GM12874 (cell line): ENCODE measurements at regions not wholly inside any gene's neighbourhood (a gene's known extent, or its start where the extent isn't known, plus 50 kb on each side); places are given as distances from the start of the nearest gene placed in this dataset.

Experiments
- CTCF ChIP-seq: IDR thresholded peaks from 2 replicates; pipeline ENCODE4 v1.5.1; 2011; ENCODE audit warnings: low read depth, mild to moderate bottlenecking, control low read depth, low read length, moderate library complexity; ENCODE audit not compliant: insufficient read depth

GRCh38 chr2:122478771-122479170 lies 723.3 kb downstream of the TSN start:
- TF ChIP-seq CTCF: no peak

DNA sequence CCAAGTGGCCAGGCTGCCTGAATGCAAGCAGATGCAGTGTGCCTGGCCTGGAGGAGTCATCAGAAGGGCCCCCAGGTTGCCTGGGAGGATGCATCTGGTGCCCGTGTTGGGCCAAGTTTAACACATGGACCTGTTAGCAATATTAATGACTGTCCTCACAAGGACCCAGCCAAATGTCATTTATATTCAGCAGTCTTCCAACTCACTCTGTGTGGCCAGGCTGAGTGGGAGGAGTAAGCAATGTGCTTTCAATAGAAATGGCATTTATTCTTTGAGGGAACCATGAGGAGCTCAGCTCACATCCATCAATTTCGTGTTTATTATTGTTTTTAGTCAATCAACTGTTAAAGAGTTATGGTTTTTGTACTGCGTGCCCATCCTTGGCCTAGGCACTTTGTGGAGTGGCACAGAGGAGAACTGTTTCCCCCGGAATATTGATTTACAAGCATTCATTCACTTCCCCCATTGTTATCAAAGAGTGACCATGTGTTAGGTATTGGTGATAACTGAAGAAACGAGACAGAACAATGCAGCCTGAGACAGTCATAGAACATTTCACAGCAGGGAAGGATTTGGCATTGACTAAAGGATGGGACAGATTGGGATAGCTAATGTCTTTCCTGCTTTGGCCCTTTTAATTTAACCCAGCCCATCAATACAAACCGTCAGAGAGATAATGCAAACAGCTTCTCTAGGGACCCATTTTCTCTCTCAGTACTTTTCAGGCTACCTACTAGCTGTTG lies 725.2 kb downstream of the TSN start:
- TF ChIP-seq CTCF: no peak

- TF ChIP-seq CTCF: no peak
Measured at GRCh38 chr2:122481244-122481622, 725.8 kb downstream of the TSN start.

- no peak for TF ChIP-seq CTCF
Measured at GRCh38 chr2:122481717-122482116, 726.3 kb downstream of the TSN start.

- no peak for TF ChIP-seq CTCF
Measured at GRCh38 chr2:122486086-122486485, 730.6 kb downstream of the TSN start.

GRCh38 chr2:122486705-122487415 lies 731.4 kb downstream of the TSN start:
- TF ChIP-seq CTCF: no peak

GRCh38 chr2:122491011-122491410 lies 735.6 kb downstream of the TSN start:
- TF ChIP-seq CTCF: no peak
